OCI-LY7 (cell line): ENCODE measurements at regions not wholly inside any gene's neighbourhood (a gene's known extent, or its start where the extent isn't known, plus 50 kb on each side); places are given as distances from the start of the nearest gene placed in this dataset.
A peak's percentile ranks its signal among the peaks of the same experiment; 100 is the strongest.

ENCODE experiments used
- BruUV-seq: library from RNA; stranded (reverse); fragments of 400-500 nt; replicated peaks from 2 replicates; lab custom pipeline; 2021; lab: Mats Ljungman, UMichigan
- CTCF ChIA-PET: fragments of 300-600 bp; sonication (Branson Sonifier 250); formaldehyde crosslinking; loops from one replicate; lab custom pipeline; 2022; ENCODE audit warnings: antibody characterized with exemption; ENCODE audit not compliant: unreplicated experiment; lab: Charles Lee
- POLR2A ChIA-PET: fragments of 300-600 bp; sonication (Branson Sonifier 250); formaldehyde crosslinking; loops from one replicate; lab custom pipeline; 2022; ENCODE audit warnings: antibody characterized with exemption; lab: Charles Lee
- DNase-seq: peaks from one replicate; pipeline ENCODE4 v3.0.0-alpha.2; 2015; ENCODE audit warnings: low spot score
- H2AFZ ChIP-seq: fragments of 200-600 bp; sonication (generic), shearing (Covaris generic); 2 replicates; pipeline ENCODE4 v1.6.1; 2014; ENCODE audit warnings: mild to moderate bottlenecking, antibody characterized with exemption, low read length, moderate library complexity
- H3K27ac ChIP-seq: fragments of 200-600 bp; sonication (generic); 2 replicates; pipeline ENCODE4 v1.5.1; 2014; ENCODE audit warnings: mixed run types, low read depth, mild to moderate bottlenecking, moderate library complexity, low read length, inconsistent platforms; ENCODE audit not compliant: poor library complexity, severe bottlenecking
- H3K36me3 ChIP-seq: fragments of 200-600 bp; sonication (generic); 2 replicates; pipeline ENCODE4 v1.6.1; 2014; ENCODE audit warnings: mild to moderate bottlenecking, antibody characterized with exemption, low read length, moderate library complexity, mixed read lengths; ENCODE audit not compliant: insufficient read depth
- H3K4me1 ChIP-seq: fragments of 200-600 bp; sonication (generic); 2 replicates; pipeline ENCODE4 v1.5.1; 2014; ENCODE audit warnings: mild to moderate bottlenecking, low read length; ENCODE audit not compliant: insufficient read depth, poor library complexity, severe bottlenecking
- H3K4me2 ChIP-seq: fragments of 200-600 bp; sonication (generic); 2 replicates; pipeline ENCODE4 v1.6.1; 2014; ENCODE audit warnings: mild to moderate bottlenecking, low read length
- H3K4me3 ChIP-seq: fragments of 200-600 bp; sonication (generic); 2 replicates; pipeline ENCODE4 v1.5.1; 2014; ENCODE audit warnings: mild to moderate bottlenecking, low read depth, low read length; ENCODE audit not compliant: poor library complexity, severe bottlenecking
- H3K79me2 ChIP-seq: fragments of 200-600 bp; sonication (generic); 2 replicates; pipeline ENCODE4 v1.6.1; 2016; ENCODE audit warnings: low read depth, mild to moderate bottlenecking, low read length, moderate library complexity, mixed read lengths; ENCODE audit not compliant: insufficient read depth
- H3K9me2 ChIP-seq: fragments of 200-600 bp; sonication (generic); 2 replicates; pipeline ENCODE4 v1.6.1; 2016; ENCODE audit warnings: mild to moderate bottlenecking, low read length, mixed read lengths; ENCODE audit not compliant: insufficient read depth
- H3K9me3 ChIP-seq: fragments of 200-600 bp; sonication (generic); 2 replicates; pipeline ENCODE4 v1.6.1; 2014; ENCODE audit warnings: mild to moderate bottlenecking, mixed run types, low read length, mixed read lengths
- H4K20me1 ChIP-seq: fragments of 200-600 bp; sonication (generic); 2 replicates; pipeline ENCODE4 v1.6.1; 2014; ENCODE audit warnings: mild to moderate bottlenecking, antibody characterized with exemption, low read length, moderate library complexity, mixed read lengths; ENCODE audit not compliant: insufficient read depth
- CTCF ChIP-seq: fragments of 200-600 bp; sonication (generic); conservative IDR thresholded peaks from 2 replicates; pipeline ENCODE4 v1.5.1; 2014; ENCODE audit warnings: mild to moderate bottlenecking, antibody characterized with exemption, low read length, moderate library complexity, mixed read lengths
- EZH2phosphoT487 ChIP-seq: fragments of 200-600 bp; sonication (generic); IDR thresholded peaks from 2 replicates; pipeline ENCODE4 v1.6.1; 2018; ENCODE audit warnings: low read depth, borderline replicate concordance, mild to moderate bottlenecking, mixed run types, antibody characterized with exemption, low read length, moderate library complexity, mixed read lengths
- intact Hi-C: fragments of 100-400 bp; cut with micrococcal nuclease; formaldehyde crosslinking; loops from one replicate; pipeline ENCODE4 v1.10.0; 2022; ENCODE audit not compliant: unreplicated experiment

GRCh38 chr2:8629402-8629801 is 52.5 kb upstream of the ID2 start:
- peaks cover 16% of the 10 kb centered on the region; the same call in 1 of the 2 replicates for H3K79me2 ChIP-seq
- peak overlapping the region; percentile 93 for H3K4me2 ChIP-seq
- DNase-seq = no peak
- peaks cover 69% of the 10 kb centered on the region for H3K4me1 ChIP-seq
- peak overlapping the region; percentile 82 for H3K27ac ChIP-seq
- POLR2A ChIA-PET = interaction anchor here (0.6 to 1.9 kb wide), 4 partner anchors 52 to 1147 kb away, joined by 4 to 15 read pairs (median 8); partner anchors contain the start of gene ID2
- H4K20me1 ChIP-seq = no peaks in the 10 kb centered on the region
- H3K9me2 ChIP-seq = no peaks in the 10 kb centered on the region
- H3K4me3 ChIP-seq = peak overlapping the region; percentile 70
- no TSS peak for BruUV-seq
- CTCF ChIA-PET = interaction anchor here (0.7 to 1.1 kb wide), 3 partner anchors 49 to 147 kb away, joined by 3 to 4 read pairs (median 3); no protein-coding TSS in a partner anchor
- peak overlapping the region; percentile 3; the same call in 1 of the 2 replicates for H2AFZ ChIP-seq
- intact Hi-C loops = loop anchor here (2.0 to 5.0 kb wide), 3 partner anchors 77 to 317 kb away; no protein-coding TSS in a partner anchor
- TF ChIP-seq CTCF (no peak), EZH2phosphoT487 (no peak)
- H3K9me3 ChIP-seq = no peaks in the 10 kb centered on the region
- no peaks in the 10 kb centered on the region for H3K36me3 ChIP-seq

- no peaks in the 10 kb centered on the region for H3K9me2 ChIP-seq
- peaks cover 16% of the 10 kb centered on the region; the same call in 1 of the 2 replicates for H3K79me2 ChIP-seq
- H3K4me2 ChIP-seq = peak overlapping the region; percentile 93
- no peak for DNase-seq
- H3K9me3 ChIP-seq = no peaks in the 10 kb centered on the region
- no peaks in the 10 kb centered on the region for H4K20me1 ChIP-seq
- intact Hi-C loops = loop anchor here (1.0 kb wide), 1 partner anchor 50 kb away; no protein-coding TSS in a partner anchor
- peak overlapping the region; percentile 89 for H3K27ac ChIP-seq
- no peaks in the 10 kb centered on the region for H3K36me3 ChIP-seq
- no TSS peak for BruUV-seq
- no peak overlapping the region; the same call in 1 of the 2 replicates for H2AFZ ChIP-seq
- no peak for TF ChIP-seq CTCF
- TF ChIP-seq EZH2phosphoT487 = no peak
- peak overlapping the region; percentile 70 for H3K4me3 ChIP-seq
- ChIA-PET CTCF (interaction anchor here (0.8 to 1.3 kb wide), 2 partner anchors 57 to 87 kb away, joined by 3 to 4 read pairs; no protein-coding TSS in a partner anchor), POLR2A (interaction anchor here (0.9 to 3.1 kb wide), 17 partner anchors 10 to 153 kb away, joined by 3 to 29 read pairs (median 4); partner anchors contain the start of gene ID2)
- peaks cover 64% of the 10 kb centered on the region for H3K4me1 ChIP-seq
Observed at GRCh38 chr2:8630676-8631464, 51.0 kb upstream of the ID2 start.
